GM23248 (cell line): ENCODE measurements at regions not wholly inside any gene's neighbourhood (a gene's known extent, or its start where the extent isn't known, plus 50 kb on each side); places are given as distances from the start of the nearest gene placed in this dataset.

Source experiments
- EZH2 ChIP-seq: fragments of 200-600 bp; sonication (generic); IDR thresholded peaks from 2 replicates; pipeline ENCODE4 v1.6.1; 2018; ENCODE audit warnings: antibody characterized with exemption, mild to moderate bottlenecking; ENCODE audit not compliant: insufficient read depth, poor library complexity, severe bottlenecking
- EZH2phosphoT487 ChIP-seq: fragments of 200-600 bp; sonication (generic); IDR thresholded peaks from 2 replicates; pipeline ENCODE4 v1.6.1; 2018; ENCODE audit warnings: antibody characterized with exemption, moderate library complexity, mild to moderate bottlenecking, low read depth; ENCODE audit not compliant: insufficient read depth

- TF ChIP-seq EZH2phosphoT487 (no peak), EZH2 (no peak)
Measured at GRCh38 chr17:77089124-77089490, 51.7 kb upstream of the SEC14L1 start.
